Bone marrow (tissue), 2 donors: ENCODE measurements at regions not wholly inside any gene's neighbourhood (a gene's known extent, or its start where the extent isn't known, plus 50 kb on each side); places are given as distances from the start of the nearest gene placed in this dataset.
"Not testable (repeated sequence)": the region's sequence is repeated elsewhere in the genome, so short reads cannot be mapped to it uniquely, and the experiment has no call there.

Experiments used
- DNase-seq, 2 donors: peaks; one replicate each; lab custom pipeline; 2025; lab: John Stamatoyannopoulos, UW

- no peak for DNase-seq
These were observed 215.2 kb upstream of the CHORDC1 start for GRCh38 chr11:90438069-90438468.

- no peak for DNase-seq
These were observed 212.0 kb upstream of the CHORDC1 start for GRCh38 chr11:90434858-90435257.

GRCh38 chr11:90428836-90429235, 206.0 kb upstream of the CHORDC1 start:
- DNase-seq: no peak

GRCh38 chr11:90426442-90426841, 203.6 kb upstream of the CHORDC1 start:
- DNase-seq: no peak

- DNase-seq: no peak
These were observed 200.5 kb upstream of the CHORDC1 start for GRCh38 chr11:90423378-90423777.

- not testable (repeated sequence) for DNase-seq
These were observed 199.9 kb upstream of the CHORDC1 start for GRCh38 chr11:90422787-90423186.

- no peak for DNase-seq
These were observed 191.4 kb upstream of the CHORDC1 start for GRCh38 chr11:90414221-90414620.

GRCh38 chr11:90407350-90407749, 184.5 kb upstream of the CHORDC1 start:
- no peak for DNase-seq

GRCh38 chr11:90392692-90393091, 169.8 kb upstream of the CHORDC1 start:
- DNase-seq: no peak

GRCh38 chr11:90391756-90392155, 168.9 kb upstream of the CHORDC1 start:
- no peak for DNase-seq

- no peak for DNase-seq
These were observed 157.4 kb upstream of the CHORDC1 start for GRCh38 chr11:90380206-90380605.

GRCh38 chr11:90373971-90374370, 151.1 kb upstream of the CHORDC1 start:
- no peak for DNase-seq

GRCh38 chr11:90364527-90364926, 141.7 kb upstream of the CHORDC1 start:
- no peak for DNase-seq

- no peak for DNase-seq
These were observed 140.9 kb upstream of the CHORDC1 start for GRCh38 chr11:90363739-90364138.

GRCh38 chr11:90355200-90355599, 132.4 kb upstream of the CHORDC1 start:
- no peak for DNase-seq

- DNase-seq: no peak
These were observed 126.9 kb upstream of the CHORDC1 start for GRCh38 chr11:90349731-90350130.

- DNase-seq: no peak
These were observed 121.7 kb upstream of the CHORDC1 start for GRCh38 chr11:90344546-90344945.

GRCh38 chr11:90343673-90344072, 120.8 kb upstream of the CHORDC1 start:
- DNase-seq: no peak

- DNase-seq: no peak
These were observed 119.1 kb upstream of the CHORDC1 start for GRCh38 chr11:90341986-90342385.

GRCh38 chr11:90332415-90332814, 109.6 kb upstream of the CHORDC1 start:
- DNase-seq: no peak

- no peak for DNase-seq
These were observed 107.8 kb upstream of the CHORDC1 start for GRCh38 chr11:90330632-90331031.

- no peak for DNase-seq
These were observed 106.2 kb upstream of the CHORDC1 start for GRCh38 chr11:90329043-90329442.

GRCh38 chr11:90326647-90327046, 103.8 kb upstream of the CHORDC1 start:
- DNase-seq: no peak

GRCh38 chr11:90323289-90323688, 100.4 kb upstream of the CHORDC1 start:
- DNase-seq: no peak

GRCh38 chr11:90321018-90321417, 98.2 kb upstream of the CHORDC1 start:
- no peak for DNase-seq
